ENCODE measurements at regions not wholly inside any gene's neighbourhood (a gene's known extent, or its start where the extent isn't known, plus 50 kb on each side); places are given as distances from the start of the nearest gene placed in this dataset.

DNA sequence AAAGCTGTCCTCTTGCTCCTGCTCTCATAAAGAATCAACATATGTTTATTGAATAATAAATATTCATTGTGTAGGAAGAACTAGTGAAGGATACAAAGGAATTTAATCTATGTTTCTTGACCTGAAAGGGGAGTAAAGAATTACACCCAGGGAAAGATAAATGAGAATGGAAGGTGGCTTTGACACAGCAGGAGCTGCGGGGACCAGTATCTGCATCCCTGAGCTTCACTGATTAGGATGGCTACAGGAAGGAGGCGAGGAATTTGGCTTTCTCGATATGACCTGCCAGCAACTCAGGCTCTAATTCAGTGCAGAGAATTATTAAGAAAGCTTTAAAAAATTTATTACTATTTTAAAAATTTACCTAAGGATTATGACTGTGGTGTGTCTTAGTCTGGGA, 194.6 kb downstream of the SEC23IP start (continued):
- no peak for TF ChIP-seq ZNF347 (CRISPR knock-in tag; IDR thresholded peaks at IDR 0.05; ENCODE audit: low read depth)
- TF ChIP-seq CBX3 (IDR thresholded peaks at IDR 0.05; ENCODE audit: borderline replicate concordance in 1 of 2, low read length in 2 of 2) = no peak
- TF ChIP-seq SPI1 (IDR thresholded peaks at IDR 0.05; ENCODE audit: borderline replicate concordance, low read depth, low read length) = no peak
- no peak for TF ChIP-seq NFE2L1 (tag; IDR thresholded peaks at IDR 0.05; ENCODE audit: borderline replicate concordance, low read depth)
- no peak for TF ChIP-seq RBM39 (optimal IDR thresholded peaks at IDR 0.05; ENCODE audit: low read depth, low read length)

GRCh38 chr10:120095875-120096274, 203.3 kb downstream of the SEC23IP start:
- intact Hi-C loops (cut with micrococcal nuclease) = no loop called here
- FAIRE-seq (no peak), DNase-seq (ENCODE audit: extremely low read depth in 1 of 4, low spot score in 3 of 4) (no peak), ATAC-seq (no peak)
- BruUV-seq (replicated peaks) = no TSS peak
- Histone ChIP-seq H3K4me1 (replicated peaks in 1 of 2; ENCODE audit: control insufficient read depth in 2 of 2, insufficient read depth in 2 of 2, low read length in 2 of 2) (no peaks in the 10 kb centered on the region), H3K9me1 (ENCODE audit: control insufficient read depth, insufficient read depth, low read length) (no peaks in the 10 kb centered on the region), H3K4me2 (ENCODE audit: insufficient read depth, low read length) (no peak overlapping the region), H3K27ac (ENCODE audit: extremely low read depth, low read depth, low read length) (no peak overlapping the region), H3K36me3 (ENCODE audit: control insufficient read depth, insufficient read depth, low read length) (no peaks in the 10 kb centered on the region), H3K4me3 (no peak overlapping the region), H3K79me2 (ENCODE audit: control insufficient read depth, insufficient read depth, low read length) (no peaks in the 10 kb centered on the region), H3K9me3 (replicated peaks; ENCODE audit: control insufficient read depth, insufficient read depth, low read depth, low read length) (no peaks in the 10 kb centered on the region), H4K20me1 (replicated peaks; ENCODE audit: control insufficient read depth, insufficient read depth, low read length) (no peaks in the 10 kb centered on the region), H2AFZ (ENCODE audit: low read depth, low read length) (no peak overlapping the region), H3K9ac (ENCODE audit: insufficient read depth in 1 of 2, low read depth in 2 of 2, low read length in 2 of 2) (no peak overlapping the region), H3K27me3 (ENCODE audit: control insufficient read depth in 2 of 2, insufficient read depth in 2 of 2, low read length in 2 of 2) (no peaks in the 10 kb centered on the region)
- 2% methylated on average over 3 of the region's 3 CpGs for WGBS (ENCODE audit: insufficient coverage, low coverage, missing lambda C conversion rate)
- CTCF ChIA-PET (ENCODE audit: low intra/inter-chr PET ratio) = no interaction called here
- POLR2A ChIA-PET = interaction anchor here (1.2 kb wide), 1 partner anchor 8 kb away, joined by 3 read pairs; no protein-coding TSS in a partner anchor
- in situ Hi-C loops (cut with MboI) = no loop called here
- TF ChIP-seq SREBF2 (CRISPR knock-in tag; IDR thresholded peaks at IDR 0.05) (no peak), YY1 (IDR thresholded peaks at IDR 0.05; ENCODE audit: borderline replicate concordance in 1 of 3, control insufficient read depth in 1 of 3, extremely low read depth in 1 of 3, insufficient read depth in 3 of 3, insufficient read length in 1 of 3, insufficient replicate concordance in 2 of 3, low read depth in 1 of 3, low read length in 2 of 3) (no peak), ZNF318 (IDR thresholded peaks at IDR 0.05; ENCODE audit: borderline replicate concordance in 1 of 2, low read depth in 1 of 2) (no peak)
- TF ChIP-seq, protein P1, sequence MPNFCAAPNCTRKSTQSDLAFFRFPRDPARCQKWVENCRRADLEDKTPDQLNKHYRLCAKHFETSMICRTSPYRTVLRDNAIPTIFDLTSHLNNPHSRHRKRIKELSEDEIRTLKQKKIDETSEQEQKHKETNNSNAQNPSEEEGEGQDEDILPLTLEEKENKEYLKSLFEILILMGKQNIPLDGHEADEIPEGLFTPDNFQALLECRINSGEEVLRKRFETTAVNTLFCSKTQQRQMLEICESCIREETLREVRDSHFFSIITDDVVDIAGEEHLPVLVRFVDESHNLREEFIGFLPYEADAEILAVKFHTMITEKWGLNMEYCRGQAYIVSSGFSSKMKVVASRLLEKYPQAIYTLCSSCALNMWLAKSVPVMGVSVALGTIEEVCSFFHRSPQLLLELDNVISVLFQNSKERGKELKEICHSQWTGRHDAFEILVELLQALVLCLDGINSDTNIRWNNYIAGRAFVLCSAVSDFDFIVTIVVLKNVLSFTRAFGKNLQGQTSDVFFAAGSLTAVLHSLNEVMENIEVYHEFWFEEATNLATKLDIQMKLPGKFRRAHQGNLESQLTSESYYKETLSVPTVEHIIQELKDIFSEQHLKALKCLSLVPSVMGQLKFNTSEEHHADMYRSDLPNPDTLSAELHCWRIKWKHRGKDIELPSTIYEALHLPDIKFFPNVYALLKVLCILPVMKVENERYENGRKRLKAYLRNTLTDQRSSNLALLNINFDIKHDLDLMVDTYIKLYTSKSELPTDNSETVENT (CRISPR knock-in tag; IDR thresholded peaks at IDR 0.05) = no peak
